H9 (cell line): ENCODE measurements at regions not wholly inside any gene's neighbourhood (a gene's known extent, or its start where the extent isn't known, plus 50 kb on each side); places are given as distances from the start of the nearest gene placed in this dataset.

Experiments used
- DNase-seq: peaks from one replicate; pipeline ENCODE4 v3.0.0-alpha.2; 2017
- H2AFZ ChIP-seq: one replicate; pipeline ENCODE4 v1.6.1; 2013; ENCODE audit warnings: mild to moderate bottlenecking, low read length, control low read depth, moderate library complexity
- H2AK5ac ChIP-seq: 2 replicates; pipeline ENCODE4 v1.6.1; 2013; ENCODE audit warnings: low read length, control low read depth, mixed read lengths; ENCODE audit not compliant: insufficient read length
- H2BK120ac ChIP-seq: one replicate; pipeline ENCODE4 v1.6.1; 2013; ENCODE audit warnings: low read depth, mild to moderate bottlenecking, low read length, control low read depth, inconsistent platforms; ENCODE audit not compliant: poor library complexity, severe bottlenecking
- H2BK12ac ChIP-seq: 2 replicates; pipeline ENCODE4 v1.6.1; 2013; ENCODE audit warnings: low read length, control low read depth, mixed read lengths, low read depth; ENCODE audit not compliant: insufficient read length
- H2BK15ac ChIP-seq: 2 replicates; pipeline ENCODE4 v1.6.1; 2013; ENCODE audit warnings: low read depth, low read length, control low read depth
- H2BK20ac ChIP-seq: one replicate; pipeline ENCODE4 v1.6.1; 2013; ENCODE audit warnings: low read depth, mild to moderate bottlenecking, low read length, control low read depth, inconsistent platforms; ENCODE audit not compliant: poor library complexity, severe bottlenecking
- H2BK5ac ChIP-seq: 2 replicates; pipeline ENCODE4 v1.6.1; 2013; ENCODE audit warnings: low read length, control low read depth, mixed read lengths; ENCODE audit not compliant: insufficient read length
- H3K14ac ChIP-seq: 2 replicates; pipeline ENCODE4 v1.6.1; 2013; ENCODE audit warnings: low read length, control low read depth; ENCODE audit not compliant: insufficient read depth
- H3K18ac ChIP-seq: 2 replicates; pipeline ENCODE4 v1.6.1; 2013; ENCODE audit warnings: low read depth, mild to moderate bottlenecking, mixed read lengths, low read length, control low read depth; ENCODE audit not compliant: insufficient read length
- H3K23ac ChIP-seq: 2 replicates; pipeline ENCODE4 v1.6.1; 2013; ENCODE audit warnings: low read length, control low read depth, mixed read lengths, low read depth; ENCODE audit not compliant: insufficient read length
- H3K23me2 ChIP-seq: 2 replicates; pipeline ENCODE4 v1.6.1; 2013; ENCODE audit warnings: low read depth, mild to moderate bottlenecking, mixed read lengths, low read length, control low read depth; ENCODE audit not compliant: insufficient read length, poor library complexity, severe bottlenecking
- H3K27ac ChIP-seq: 2 replicates; pipeline ENCODE4 v1.5.1; 2013; ENCODE audit warnings: low read length, control low read depth, mixed read lengths, low read depth; ENCODE audit not compliant: insufficient read length
- H3K27me3 ChIP-seq: 2 replicates; pipeline ENCODE4 v1.6.1; 2013; ENCODE audit warnings: low read length, control low read depth, inconsistent platforms; ENCODE audit not compliant: insufficient read depth
- H3K4ac ChIP-seq: 2 replicates; pipeline ENCODE4 v1.6.1; 2013; ENCODE audit warnings: low read depth, mild to moderate bottlenecking, control low read depth, inconsistent platforms, low read length, moderate library complexity
- H3K4me1 ChIP-seq: 2 replicates; pipeline ENCODE4 v1.6.1; 2013; ENCODE audit warnings: low read length, control low read depth, inconsistent platforms; ENCODE audit not compliant: insufficient read depth
- H3K4me2 ChIP-seq: 2 replicates; pipeline ENCODE4 v1.6.1; 2013; ENCODE audit warnings: low read length, control low read depth, mixed read lengths; ENCODE audit not compliant: insufficient read length, insufficient read depth
- H3K56ac ChIP-seq: 2 replicates; pipeline ENCODE4 v1.6.1; 2013; ENCODE audit warnings: low read depth, mild to moderate bottlenecking, mixed read lengths, low read length, control low read depth; ENCODE audit not compliant: insufficient read length
- H3K79me1 ChIP-seq: 2 replicates; pipeline ENCODE4 v1.6.1; 2013; ENCODE audit warnings: low read depth, mild to moderate bottlenecking, moderate library complexity, low read length, control low read depth, inconsistent platforms; ENCODE audit not compliant: insufficient read depth, poor library complexity, severe bottlenecking
- H3K79me2 ChIP-seq: 2 replicates; pipeline ENCODE4 v1.6.1; 2013; ENCODE audit warnings: low read length, control low read depth, inconsistent platforms; ENCODE audit not compliant: insufficient read depth
- H3K9ac ChIP-seq: 2 replicates; pipeline ENCODE4 v1.6.1; 2013; ENCODE audit warnings: low read length, control low read depth, mixed read lengths; ENCODE audit not compliant: insufficient read length; ENCODE audit errors: extremely low read depth
- H3K9me3 ChIP-seq: one replicate; pipeline ENCODE4 v1.6.1; 2013; ENCODE audit warnings: low read depth, low read length, inconsistent platforms; ENCODE audit not compliant: control insufficient read depth
- H3T11ph ChIP-seq: one replicate; pipeline ENCODE4 v1.6.1; 2013; ENCODE audit warnings: mild to moderate bottlenecking, low read length, control low read depth, inconsistent platforms
- H4K20me1 ChIP-seq: one replicate; pipeline ENCODE4 v1.6.1; 2013; ENCODE audit not compliant: control insufficient read depth, insufficient read length, insufficient read depth
- H4K5ac ChIP-seq: 2 replicates; pipeline ENCODE4 v1.6.1; 2013; ENCODE audit warnings: low read depth, mild to moderate bottlenecking, mixed read lengths, low read length, control low read depth; ENCODE audit not compliant: insufficient read length
- H4K8ac ChIP-seq: replicated peaks from 2 replicates; pipeline ENCODE4 v1.6.1; 2013; ENCODE audit warnings: low read length, control low read depth, mixed read lengths, low read depth; ENCODE audit not compliant: insufficient read length
- H4K91ac ChIP-seq: 2 replicates; pipeline ENCODE4 v1.6.1; 2013; ENCODE audit warnings: low read depth, mild to moderate bottlenecking, moderate library complexity, mixed read lengths, low read length, control low read depth; ENCODE audit not compliant: insufficient read length
- H3K27ac Mint-ChIP-seq, 3 experiments: 2 replicates in 2 of 3; 3 replicates in 1 of 3; pipeline ENCODE4 v1.8.0; 2020 to 2021; ENCODE audit warnings: mixed read lengths in 3 of 3, mild to moderate bottlenecking in 1 of 3, moderate library complexity in 1 of 3
- H3K27me3 Mint-ChIP-seq: 2 replicates; pipeline ENCODE4 v1.8.0; 2021; ENCODE audit warnings: low read depth, mild to moderate bottlenecking, moderate library complexity, mixed read lengths
- H3K36me3 Mint-ChIP-seq, 3 experiments: 2 replicates in 2 of 3; 3 replicates in 1 of 3; pipeline ENCODE4 v1.8.0; 2020 to 2021; ENCODE audit warnings: low read depth in 3 of 3, mixed read lengths in 3 of 3; ENCODE audit not compliant: insufficient read depth in 1 of 3
- H3K4me1 Mint-ChIP-seq, 2 experiments: 2 replicates each; pipeline ENCODE4 v1.8.0; 2020; ENCODE audit warnings: mixed read lengths in 2 of 2
- H3K4me3 Mint-ChIP-seq, 2 experiments: 2 replicates in 1 of 2; 3 replicates in 1 of 2; pipeline ENCODE4 v1.8.0; 2020 to 2021; ENCODE audit warnings: mild to moderate bottlenecking in 2 of 2, mixed read lengths in 2 of 2, moderate library complexity in 1 of 2
- H3K9me3 Mint-ChIP-seq, 2 experiments: 2 replicates in 1 of 2; 3 replicates in 1 of 2; pipeline ENCODE4 v1.8.0; 2020; ENCODE audit warnings: mild to moderate bottlenecking in 2 of 2, mixed read lengths in 2 of 2, moderate library complexity in 1 of 2
- WGBS: extraction: QIAGEN DNeasy Blood & Tissue Kit; methylation state at CpG from one replicate; pipeline ENCODE4 v1.1.7; 2013; ENCODE audit warnings: missing lambda C conversion rate, low lambda C conversion rate, mixed read lengths; ENCODE audit not compliant: insufficient read length; ENCODE audit errors: extremely low coverage; 5-methylcytosine and 5-hydroxymethylcytosine counted together
- TF ChIP-seq, protein P1 (sequence below): fragments of 200-600 bp; sonication (generic); conservative IDR thresholded peaks from 3 replicates; pipeline ENCODE4 v1.8.0; 2021; ENCODE audit warnings: antibody characterized with exemption, mild to moderate bottlenecking

DNA sequence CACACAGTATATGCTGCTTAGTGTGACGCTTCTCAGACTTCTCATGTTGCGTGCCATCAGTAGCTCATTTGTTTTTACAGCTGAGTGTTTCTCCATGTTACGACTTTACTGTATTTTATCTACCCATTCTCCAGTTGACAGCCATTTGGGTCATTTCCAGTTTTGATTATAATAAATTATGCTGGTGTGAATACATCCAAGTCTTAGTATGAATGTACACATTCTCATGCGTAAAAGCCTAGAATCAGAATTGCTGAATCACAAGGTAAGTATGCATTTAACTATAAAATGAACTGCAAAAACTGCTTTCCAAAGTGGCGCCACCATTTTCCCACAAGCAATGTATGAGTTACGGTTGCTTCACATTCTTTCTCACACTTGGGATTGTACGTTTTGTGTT, 184.2 kb upstream of the SLC35G4 start:
- no peak overlapping the region for H3K4me2 ChIP-seq
- no peak overlapping the region for H2BK5ac ChIP-seq
- no peak overlapping the region for H2AK5ac ChIP-seq
- H3K14ac ChIP-seq, result no peak overlapping the region
- no peak for DNase-seq
- no peak overlapping the region for H3K56ac ChIP-seq
- H3K9me3 ChIP-seq, result no peaks in the 10 kb centered on the region
- no peaks in the 10 kb centered on the region for H3K9me3 Mint-ChIP-seq
- H3K79me1 ChIP-seq, result no peaks in the 10 kb centered on the region
- no peak overlapping the region for H3K23ac ChIP-seq
- H3K27me3 Mint-ChIP-seq, result no peaks in the 10 kb centered on the region
- no peaks in the 10 kb centered on the region for H3K4me1 Mint-ChIP-seq
- no peak overlapping the region for H2BK120ac ChIP-seq
- H3K27ac ChIP-seq, result no peak overlapping the region
- H2BK15ac ChIP-seq, result no peak overlapping the region
- TF ChIP-seq, protein P1, sequence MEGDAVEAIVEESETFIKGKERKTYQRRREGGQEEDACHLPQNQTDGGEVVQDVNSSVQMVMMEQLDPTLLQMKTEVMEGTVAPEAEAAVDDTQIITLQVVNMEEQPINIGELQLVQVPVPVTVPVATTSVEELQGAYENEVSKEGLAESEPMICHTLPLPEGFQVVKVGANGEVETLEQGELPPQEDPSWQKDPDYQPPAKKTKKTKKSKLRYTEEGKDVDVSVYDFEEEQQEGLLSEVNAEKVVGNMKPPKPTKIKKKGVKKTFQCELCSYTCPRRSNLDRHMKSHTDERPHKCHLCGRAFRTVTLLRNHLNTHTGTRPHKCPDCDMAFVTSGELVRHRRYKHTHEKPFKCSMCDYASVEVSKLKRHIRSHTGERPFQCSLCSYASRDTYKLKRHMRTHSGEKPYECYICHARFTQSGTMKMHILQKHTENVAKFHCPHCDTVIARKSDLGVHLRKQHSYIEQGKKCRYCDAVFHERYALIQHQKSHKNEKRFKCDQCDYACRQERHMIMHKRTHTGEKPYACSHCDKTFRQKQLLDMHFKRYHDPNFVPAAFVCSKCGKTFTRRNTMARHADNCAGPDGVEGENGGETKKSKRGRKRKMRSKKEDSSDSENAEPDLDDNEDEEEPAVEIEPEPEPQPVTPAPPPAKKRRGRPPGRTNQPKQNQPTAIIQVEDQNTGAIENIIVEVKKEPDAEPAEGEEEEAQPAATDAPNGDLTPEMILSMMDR, result no peak
- no peak overlapping the region for H2BK20ac ChIP-seq
- no peaks in the 10 kb centered on the region for H3K36me3 Mint-ChIP-seq
- H3K9ac ChIP-seq, result no peak overlapping the region
- no peak overlapping the region for H4K8ac ChIP-seq
- H3K23me2 ChIP-seq, result no peaks in the 10 kb centered on the region
- no peak overlapping the region for H2BK12ac ChIP-seq
- H3T11ph ChIP-seq, result no peak overlapping the region
- H2AFZ ChIP-seq, result no peak overlapping the region
- H3K4me3 Mint-ChIP-seq, result no peak overlapping the region
- no peak overlapping the region for H4K91ac ChIP-seq
- H3K4ac ChIP-seq, result no peak overlapping the region
- 0 out of 2 replicates have a peak, but pooled peaks cover 2% of the 10 kb centered on the region for H3K79me2 ChIP-seq
- no peak overlapping the region for H3K18ac ChIP-seq
- H3K27ac Mint-ChIP-seq, result no peak overlapping the region
- H4K20me1 ChIP-seq, result no peaks in the 10 kb centered on the region
- no peak overlapping the region for H4K5ac ChIP-seq
- H3K4me1 ChIP-seq, result no peaks in the 10 kb centered on the region
- WGBS, result no CpG with 5 or more reads among the region's 7 CpGs
- no peaks in the 10 kb centered on the region for H3K27me3 ChIP-seq
